PC-3 (cell line): ENCODE measurements at regions not wholly inside any gene's neighbourhood (a gene's known extent, or its start where the extent isn't known, plus 50 kb on each side); places are given as distances from the start of the nearest gene placed in this dataset.

Source experiments
- ATAC-seq: fragments of 200-7000 bp; cut with Tn5 transposase; 2 replicates; pipeline ENCODE4 v1.9.1; 2020; ENCODE audit warnings: mild to moderate bottlenecking, moderate library complexity
- BruUV-seq: library from RNA; stranded (reverse); fragments of 400-500 nt; replicated peaks from 2 replicates; lab custom pipeline; 2021; lab: Mats Ljungman, UMichigan
- CTCF ChIA-PET: fragments of 300-600 bp; sonication (Branson Sonifier 250); formaldehyde crosslinking; loops from one replicate; lab custom pipeline; 2022; ENCODE audit warnings: antibody characterized with exemption; lab: Charles Lee
- POLR2A ChIA-PET: fragments of 300-600 bp; sonication (Branson Sonifier 250); formaldehyde crosslinking; loops from one replicate; lab custom pipeline; 2022; ENCODE audit warnings: antibody characterized with exemption; ENCODE audit not compliant: unreplicated experiment; lab: Charles Lee
- DNase-seq: peaks from one replicate; pipeline ENCODE4 v3.0.0-alpha.2; 2015
- H2AFZ ChIP-seq: fragments of 300-600 bp; sonication (generic); 2 replicates; pipeline ENCODE4 v1.6.0; 2016; ENCODE audit warnings: antibody characterized with exemption, low read length
- H3F3A ChIP-seq: fragments of 300-600 bp; sonication (generic); one replicate; pipeline ENCODE4 v1.6.0; 2017; ENCODE audit warnings: antibody characterized with exemption, low read length, control low read depth, mild to moderate bottlenecking; ENCODE audit not compliant: unreplicated experiment
- H3K27ac ChIP-seq: fragments of 300-600 bp; sonication (generic); 2 replicates; pipeline ENCODE4 v1.5.1; 2016; ENCODE audit warnings: mild to moderate bottlenecking, low read length
- H3K27me3 ChIP-seq: fragments of 300-600 bp; sonication (generic); 2 replicates; pipeline ENCODE4 v1.6.1; 2016; ENCODE audit warnings: low read length, mixed read lengths
- H3K36me3 ChIP-seq: fragments of 300-600 bp; sonication (generic); 2 replicates; pipeline ENCODE4 v1.6.1; 2016; ENCODE audit warnings: low read depth, mixed run types, low read length, mixed read lengths
- H3K4me1 ChIP-seq: fragments of 300-600 bp; sonication (generic); 2 replicates; pipeline ENCODE4 v1.5.1; 2016; ENCODE audit warnings: low read length; ENCODE audit not compliant: insufficient read depth
- H3K4me2 ChIP-seq: fragments of 300-600 bp; sonication (generic); 2 replicates; pipeline ENCODE4 v1.6.0; 2016; ENCODE audit warnings: low read length
- H3K4me3 ChIP-seq: fragments of 300-600 bp; sonication (generic); 2 replicates; pipeline ENCODE4 v1.5.1; 2016; ENCODE audit warnings: mild to moderate bottlenecking, low read length, mixed read lengths
- H3K79me2 ChIP-seq: fragments of 300-600 bp; sonication (generic); 2 replicates; pipeline ENCODE4 v1.6.1; 2017; ENCODE audit warnings: low read length, mixed read lengths
- H3K9ac ChIP-seq: fragments of 300-600 bp; sonication (generic); 2 replicates; pipeline ENCODE4 v1.6.0; 2016; ENCODE audit warnings: mild to moderate bottlenecking, low read length
- H3K9me2 ChIP-seq: fragments of 300-600 bp; sonication (generic); replicated peaks from 2 replicates; pipeline ENCODE4 v1.6.1; 2016; ENCODE audit warnings: mixed run types, low read length, mixed read lengths
- H3K9me3 ChIP-seq: fragments of 300-600 bp; sonication (generic); 2 replicates; pipeline ENCODE4 v1.6.1; 2016; ENCODE audit warnings: low read length, mixed read lengths
- H4K20me1 ChIP-seq: fragments of 300-600 bp; sonication (generic); 2 replicates; pipeline ENCODE4 v1.6.1; 2016; ENCODE audit warnings: low read length, mixed read lengths
- EZH2 ChIP-seq: fragments of 300-600 bp; sonication (generic); IDR thresholded peaks from one replicate; pipeline ENCODE4 v1.6.1; 2017; ENCODE audit warnings: antibody characterized with exemption, mild to moderate bottlenecking, low read length; ENCODE audit not compliant: unreplicated experiment
- EZH2phosphoT487 ChIP-seq: fragments of 300-600 bp; sonication (generic); IDR thresholded peaks from 2 replicates; pipeline ENCODE4 v1.6.1; 2018; ENCODE audit warnings: mild to moderate bottlenecking, antibody characterized with exemption, low read length, borderline replicate concordance
- intact Hi-C: fragments of 100-400 bp; cut with micrococcal nuclease; formaldehyde crosslinking; loops from 2 replicates; pipeline ENCODE4 v1.9.0; 2023
- TF ChIP-seq, protein P1 (sequence below): fragments of 300-600 bp; sonication (generic); conservative IDR thresholded peaks from 2 replicates; pipeline ENCODE4 v1.5.1; 2017; ENCODE audit warnings: antibody characterized with exemption, low read depth, mild to moderate bottlenecking, low read length

DNA sequence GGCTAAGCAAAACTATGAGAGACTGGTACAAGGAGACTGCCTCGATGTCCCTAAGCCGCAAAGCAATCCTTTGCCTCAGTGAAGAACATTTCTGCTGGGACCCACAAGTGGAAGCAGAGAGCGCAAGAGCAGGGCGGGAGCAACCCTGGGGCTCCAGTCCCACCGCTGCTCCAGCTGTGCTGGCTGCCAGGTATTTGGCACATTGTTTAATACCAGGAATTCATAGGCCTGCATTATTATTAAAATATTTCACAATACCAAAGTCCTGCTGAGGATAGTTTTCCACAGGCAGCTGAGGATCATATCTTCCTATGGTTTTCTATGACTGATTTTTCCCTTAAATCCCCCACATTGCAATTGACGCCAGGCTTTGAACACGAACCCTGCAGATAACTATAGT is 163.5 kb upstream of the TLL1 start:
- peak overlapping the region; percentile 32; the same call in 1 of the 2 replicates for H2AFZ ChIP-seq
- intact Hi-C loops: no loop called here
- CTCF ChIA-PET: no interaction called here

GRCh38 chr4:165709973-165710526 is 163.0 kb upstream of the TLL1 start:
- peak overlapping the region; percentile 44; the same call in 1 of the 2 replicates for H3K4me2 ChIP-seq
- intact Hi-C loops: no loop called here

More for the DNA sequence above, 163.5 kb upstream of the TLL1 start:
- ATAC-seq (no peak), DNase-seq (no peak)
- no peaks in the 10 kb centered on the region for H3K9me2 ChIP-seq
- no peaks in the 10 kb centered on the region for H3K36me3 ChIP-seq
- H3F3A ChIP-seq: no peaks in the 10 kb centered on the region
- no peak overlapping the region for H3K9ac ChIP-seq
- no peaks in the 10 kb centered on the region for H3K9me3 ChIP-seq
- H3K27me3 ChIP-seq: no peaks in the 10 kb centered on the region
- TF ChIP-seq EZH2 (no peak), EZH2phosphoT487 (no peak)
- TF ChIP-seq, protein P1, sequence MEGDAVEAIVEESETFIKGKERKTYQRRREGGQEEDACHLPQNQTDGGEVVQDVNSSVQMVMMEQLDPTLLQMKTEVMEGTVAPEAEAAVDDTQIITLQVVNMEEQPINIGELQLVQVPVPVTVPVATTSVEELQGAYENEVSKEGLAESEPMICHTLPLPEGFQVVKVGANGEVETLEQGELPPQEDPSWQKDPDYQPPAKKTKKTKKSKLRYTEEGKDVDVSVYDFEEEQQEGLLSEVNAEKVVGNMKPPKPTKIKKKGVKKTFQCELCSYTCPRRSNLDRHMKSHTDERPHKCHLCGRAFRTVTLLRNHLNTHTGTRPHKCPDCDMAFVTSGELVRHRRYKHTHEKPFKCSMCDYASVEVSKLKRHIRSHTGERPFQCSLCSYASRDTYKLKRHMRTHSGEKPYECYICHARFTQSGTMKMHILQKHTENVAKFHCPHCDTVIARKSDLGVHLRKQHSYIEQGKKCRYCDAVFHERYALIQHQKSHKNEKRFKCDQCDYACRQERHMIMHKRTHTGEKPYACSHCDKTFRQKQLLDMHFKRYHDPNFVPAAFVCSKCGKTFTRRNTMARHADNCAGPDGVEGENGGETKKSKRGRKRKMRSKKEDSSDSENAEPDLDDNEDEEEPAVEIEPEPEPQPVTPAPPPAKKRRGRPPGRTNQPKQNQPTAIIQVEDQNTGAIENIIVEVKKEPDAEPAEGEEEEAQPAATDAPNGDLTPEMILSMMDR: no peak
- BruUV-seq: no TSS peak
- H3K79me2 ChIP-seq: no peaks in the 10 kb centered on the region
- peak overlapping the region; percentile 44; the same call in 1 of the 2 replicates for H3K4me2 ChIP-seq
- POLR2A ChIA-PET: no interaction called here
- no peak overlapping the region for H3K27ac ChIP-seq
- H3K4me1 ChIP-seq: peaks cover 11% of the 10 kb centered on the region
- no peaks in the 10 kb centered on the region for H4K20me1 ChIP-seq
- H3K4me3 ChIP-seq: no peak overlapping the region

GRCh38 chr4:165711436-165711835 is 161.6 kb upstream of the TLL1 start:
- BruUV-seq: no TSS peak
- no peak overlapping the region for H3K4me3 ChIP-seq

More at GRCh38 chr4:165709973-165710526, 163.0 kb upstream of the TLL1 start:
- BruUV-seq: no TSS peak
- Histone ChIP-seq H3K36me3 (no peaks in the 10 kb centered on the region), H3K9me3 (no peaks in the 10 kb centered on the region), H3K27ac (no peak overlapping the region), H3K27me3 (no peaks in the 10 kb centered on the region), H2AFZ (peak overlapping the region; percentile 32; the same call in 1 of the 2 replicates), H3K79me2 (no peaks in the 10 kb centered on the region), H3K4me1 (peaks cover 11% of the 10 kb centered on the region), H3K9ac (no peak overlapping the region), H3F3A (no peaks in the 10 kb centered on the region), H3K9me2 (no peaks in the 10 kb centered on the region), H4K20me1 (no peaks in the 10 kb centered on the region), H3K4me3 (no peak overlapping the region)
- DNase-seq (peak; percentile 54), ATAC-seq (peak; percentile 80)
- TF ChIP-seq, protein P1: no peak
- no peak for TF ChIP-seq EZH2phosphoT487
- TF ChIP-seq EZH2: no peak
- ChIA-PET CTCF (no interaction called here), POLR2A (no interaction called here)

More at GRCh38 chr4:165711436-165711835, 161.6 kb upstream of the TLL1 start:
- ChIA-PET CTCF (no interaction called here), POLR2A (no interaction called here)
- Histone ChIP-seq H3K9ac (no peak overlapping the region), H3K79me2 (no peaks in the 10 kb centered on the region), H3K27me3 (no peaks in the 10 kb centered on the region), H2AFZ (no peak overlapping the region), H3K36me3 (no peaks in the 10 kb centered on the region), H3K9me2 (no peaks in the 10 kb centered on the region), H3K4me2 (no peak overlapping the region), H3F3A (no peaks in the 10 kb centered on the region), H3K9me3 (no peaks in the 10 kb centered on the region), H3K4me1 (peaks cover 11% of the 10 kb centered on the region), H4K20me1 (no peaks in the 10 kb centered on the region), H3K27ac (no peak overlapping the region)
- ATAC-seq (no peak), DNase-seq (no peak)
- intact Hi-C loops: no loop called here
- TF ChIP-seq EZH2phosphoT487 (no peak), EZH2 (no peak)
- TF ChIP-seq, protein P1: no peak
